KOPT-K1 (cell line): ENCODE measurements at regions not wholly inside any gene's neighbourhood (a gene's known extent, or its start where the extent isn't known, plus 50 kb on each side); places are given as distances from the start of the nearest gene placed in this dataset.

Experiments
- H3K27ac ChIP-seq: fragments of 200-600 bp; sonication (generic); 2 replicates; pipeline ENCODE4 v1.5.1; 2016; ENCODE audit warnings: antibody characterized with exemption, mild to moderate bottlenecking, low read depth, low read length; ENCODE audit not compliant: poor library complexity, severe bottlenecking
- H3K36me3 ChIP-seq: fragments of 200-600 bp; sonication (generic); 2 replicates; pipeline ENCODE4 v1.5.1; 2017; ENCODE audit warnings: antibody characterized with exemption, mild to moderate bottlenecking, low read length, moderate library complexity; ENCODE audit not compliant: insufficient read depth
- H3K9me3 ChIP-seq: fragments of 200-600 bp; sonication (generic); 2 replicates; pipeline ENCODE4 v1.5.1; 2017; ENCODE audit warnings: antibody characterized with exemption, low read length, mild to moderate bottlenecking; ENCODE audit not compliant: insufficient read depth, poor library complexity, severe bottlenecking

DNA sequence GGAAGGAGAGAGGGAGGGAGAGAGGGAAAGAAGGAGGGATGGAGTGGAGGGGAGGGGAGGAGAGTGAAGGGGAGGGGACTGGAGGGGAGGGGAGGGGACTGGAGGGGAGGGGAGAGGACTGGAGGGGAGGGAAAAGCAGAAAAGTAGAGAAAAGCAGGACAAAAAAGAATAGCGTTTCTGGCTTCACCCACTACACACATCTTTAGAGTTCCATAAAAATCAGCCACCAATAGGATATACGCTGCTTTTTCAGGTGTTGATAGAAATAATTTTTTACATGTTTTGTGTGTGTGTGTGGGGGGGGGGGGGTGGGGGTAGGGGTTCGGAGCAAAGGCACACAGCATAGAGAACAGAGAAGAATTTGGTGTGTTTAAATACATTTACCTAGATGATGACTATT is 1259.1 kb downstream of the EPHA7 start:
- Histone ChIP-seq H3K9me3 (no peaks in the 10 kb centered on the region), H3K36me3 (no peaks in the 10 kb centered on the region), H3K27ac (no peak overlapping the region)

DNA sequence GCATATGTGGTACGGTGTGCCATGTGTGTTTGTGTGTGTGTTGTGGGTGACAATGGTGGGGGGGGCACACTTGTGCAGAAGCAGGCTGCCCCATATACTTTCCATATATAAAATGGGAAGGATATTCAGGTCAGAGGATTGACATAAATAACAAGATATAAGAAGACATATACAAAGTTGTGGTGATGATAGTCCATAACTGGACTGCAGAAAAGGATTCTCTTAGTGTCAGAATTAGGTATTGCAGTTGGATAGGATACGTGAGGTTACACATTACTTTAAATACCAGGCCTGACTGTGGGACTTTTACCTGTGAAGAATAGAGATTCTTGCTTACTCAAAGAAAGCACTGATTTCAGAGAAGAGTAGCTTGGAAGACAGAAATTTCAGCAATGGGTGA is 1260.3 kb downstream of the EPHA7 start:
- H3K36me3 ChIP-seq, result no peaks in the 10 kb centered on the region
- no peaks in the 10 kb centered on the region for H3K9me3 ChIP-seq
- no peak overlapping the region for H3K27ac ChIP-seq

DNA sequence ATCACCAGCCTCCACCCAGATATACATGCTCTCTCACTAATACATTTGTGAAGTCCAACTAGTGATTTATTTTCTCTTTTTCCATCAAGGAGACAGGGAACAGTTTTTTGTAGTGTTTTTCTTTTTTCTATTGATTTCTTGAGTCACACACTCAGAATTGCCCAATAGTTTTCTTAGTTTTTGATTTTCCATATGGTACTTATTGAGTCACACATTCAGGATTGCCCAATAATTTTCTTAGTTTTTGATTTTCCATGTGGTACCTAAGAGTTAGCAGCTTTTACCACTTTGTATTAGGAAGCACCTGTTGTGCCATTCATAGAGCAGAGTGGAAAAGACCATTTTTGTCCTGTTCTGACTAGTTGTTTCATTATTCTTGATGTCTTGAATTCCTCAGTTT is 1268.8 kb downstream of the EPHA7 start:
- Histone ChIP-seq H3K27ac (no peak overlapping the region), H3K9me3 (no peaks in the 10 kb centered on the region), H3K36me3 (no peaks in the 10 kb centered on the region)

DNA sequence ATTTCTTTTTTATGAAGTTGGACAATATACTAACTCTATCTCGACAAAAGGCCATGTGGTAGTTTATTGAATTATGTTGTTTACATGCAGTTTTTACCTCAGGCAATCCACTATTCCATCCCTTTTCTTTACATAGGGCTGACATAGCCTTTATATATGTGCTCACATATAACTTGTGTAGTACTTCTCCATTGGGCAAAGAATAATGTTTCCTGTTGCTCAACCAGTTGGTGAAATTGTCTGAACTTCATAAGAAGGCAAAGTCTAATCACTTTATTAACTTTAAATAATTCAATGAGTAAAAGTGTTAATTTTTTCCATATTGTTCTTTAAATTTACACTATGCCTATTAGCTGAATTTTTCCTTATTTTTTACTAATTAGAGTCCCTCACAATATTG is 1272.1 kb downstream of the EPHA7 start:
- Histone ChIP-seq H3K36me3 (no peaks in the 10 kb centered on the region), H3K9me3 (no peaks in the 10 kb centered on the region), H3K27ac (no peak overlapping the region)

DNA sequence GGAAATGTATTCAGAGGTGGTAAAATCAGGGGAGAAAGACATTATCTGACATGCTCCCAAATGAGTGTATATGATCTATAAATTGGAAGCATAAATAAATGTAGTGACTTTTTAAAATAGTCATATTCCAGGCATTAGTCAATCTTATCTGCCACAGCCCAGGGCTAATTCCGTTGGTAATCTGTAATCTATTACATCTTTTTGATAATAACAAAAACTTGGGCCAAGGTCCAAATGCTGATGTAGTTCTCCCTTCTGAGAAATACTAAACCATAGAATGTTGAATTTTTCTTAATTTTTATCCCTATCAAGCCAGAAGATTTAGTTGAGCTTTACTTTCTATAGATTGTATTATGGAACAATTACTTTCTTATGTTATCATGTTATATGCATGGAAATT is 1279.8 kb downstream of the EPHA7 start:
- no peaks in the 10 kb centered on the region for H3K36me3 ChIP-seq
- H3K27ac ChIP-seq, result no peak overlapping the region
- no peaks in the 10 kb centered on the region for H3K9me3 ChIP-seq

DNA sequence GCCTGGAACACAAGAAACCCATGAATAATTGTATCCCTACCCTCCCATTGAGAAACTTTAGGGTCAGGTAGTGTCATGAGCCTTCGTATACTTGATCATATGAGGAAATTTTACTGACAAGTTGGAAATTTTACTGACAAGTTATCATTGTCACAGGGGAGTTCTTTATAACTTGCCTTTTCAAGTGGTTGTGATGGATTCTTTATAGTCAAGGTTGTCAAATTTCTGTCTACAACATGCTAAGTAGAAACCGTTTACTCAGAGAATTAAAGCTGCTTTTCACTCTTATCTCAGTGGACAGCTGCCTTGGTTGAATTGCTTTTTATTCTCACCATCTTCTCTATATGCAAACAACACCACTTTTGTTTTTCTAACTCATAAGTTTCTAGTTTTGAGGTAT is 1286.4 kb downstream of the EPHA7 start:
- H3K27ac ChIP-seq, result no peak overlapping the region
- no peaks in the 10 kb centered on the region for H3K36me3 ChIP-seq
- no peaks in the 10 kb centered on the region for H3K9me3 ChIP-seq

DNA sequence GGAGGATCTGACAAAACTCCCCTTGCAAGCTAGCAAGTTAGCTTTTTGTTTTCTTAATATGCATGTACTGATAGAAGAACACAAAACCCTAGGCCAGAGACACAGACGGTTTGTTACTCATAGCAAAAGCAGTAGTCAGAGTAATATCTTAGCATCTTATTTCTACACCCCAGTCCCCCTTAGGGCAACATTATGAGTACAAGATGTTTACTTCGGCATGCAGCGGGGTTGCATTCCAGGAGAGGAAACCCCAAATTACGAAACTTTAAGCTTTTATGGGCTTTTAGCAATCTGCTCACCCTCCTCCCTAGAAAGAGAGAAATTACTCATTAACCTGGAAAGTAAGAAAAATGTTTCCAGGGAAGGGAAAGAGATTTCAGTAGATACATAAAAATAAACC is 1286.9 kb downstream of the EPHA7 start:
- Histone ChIP-seq H3K9me3 (no peaks in the 10 kb centered on the region), H3K36me3 (no peaks in the 10 kb centered on the region), H3K27ac (no peak overlapping the region)

DNA sequence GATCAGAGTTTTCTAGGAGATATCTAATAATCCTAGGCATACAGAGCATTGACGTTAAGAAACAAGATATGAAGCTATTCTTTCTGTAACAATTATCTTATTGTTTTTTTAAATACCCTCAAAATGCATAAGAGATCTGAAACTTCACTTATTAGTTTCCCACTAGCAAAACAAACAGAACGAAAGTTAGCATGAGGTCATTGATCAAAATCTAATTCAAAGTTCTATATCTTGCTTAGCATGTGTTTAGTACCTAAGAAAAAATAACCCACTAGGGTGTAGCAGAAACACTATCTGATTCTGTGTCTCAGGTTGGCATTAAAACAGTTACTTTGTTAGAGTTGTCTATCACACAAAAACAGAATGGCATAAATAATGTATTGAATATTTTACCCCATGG is 1288.4 kb downstream of the EPHA7 start:
- Histone ChIP-seq H3K27ac (no peak overlapping the region), H3K9me3 (no peaks in the 10 kb centered on the region)

DNA sequence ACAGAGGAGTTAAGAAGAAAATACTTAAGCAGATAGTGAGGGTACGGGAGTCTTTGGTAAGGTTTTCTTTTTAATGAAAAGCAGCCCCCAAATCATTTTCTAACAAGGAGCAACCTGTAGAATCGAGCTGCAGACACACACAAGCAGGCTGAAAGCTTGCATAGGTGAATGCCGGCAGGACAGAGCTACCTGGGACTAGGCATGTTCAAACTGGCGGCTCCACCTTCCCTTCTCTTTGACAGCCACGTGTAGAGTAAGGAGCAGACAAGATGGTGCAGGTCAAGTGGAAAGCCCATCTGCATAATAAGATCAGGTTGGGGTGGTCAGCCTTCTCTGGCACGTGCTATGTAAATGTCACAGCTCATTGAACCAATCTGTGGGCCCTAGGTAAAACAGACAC is 1292.4 kb downstream of the EPHA7 start:
- no peak overlapping the region for H3K27ac ChIP-seq
- H3K9me3 ChIP-seq, result no peaks in the 10 kb centered on the region
- H3K36me3 ChIP-seq, result no peaks in the 10 kb centered on the region

More for the DNA sequence above, 1288.4 kb downstream of the EPHA7 start:
- H3K36me3 ChIP-seq, result no peaks in the 10 kb centered on the region

DNA sequence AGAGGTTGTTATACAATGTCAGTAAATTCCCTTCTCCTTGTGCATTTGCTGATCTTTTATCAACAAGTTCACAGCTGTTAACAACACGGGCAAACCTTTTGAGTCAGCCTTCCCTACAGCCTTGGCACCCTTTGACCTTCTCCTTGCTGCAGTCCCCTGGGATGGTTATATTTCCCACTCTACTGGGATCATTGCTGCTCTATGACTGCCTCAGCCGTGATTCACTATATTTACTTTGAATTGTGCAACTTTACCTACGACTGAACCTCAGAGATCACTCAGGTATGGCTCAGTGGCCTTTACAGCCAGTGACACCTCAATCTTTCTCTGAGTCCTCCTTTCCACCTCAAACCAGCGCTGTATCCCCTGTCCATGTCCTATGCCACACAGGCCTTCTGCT is 1293.3 kb downstream of the EPHA7 start:
- H3K36me3 ChIP-seq, result no peaks in the 10 kb centered on the region
- H3K9me3 ChIP-seq, result no peaks in the 10 kb centered on the region
- no peak overlapping the region for H3K27ac ChIP-seq

DNA sequence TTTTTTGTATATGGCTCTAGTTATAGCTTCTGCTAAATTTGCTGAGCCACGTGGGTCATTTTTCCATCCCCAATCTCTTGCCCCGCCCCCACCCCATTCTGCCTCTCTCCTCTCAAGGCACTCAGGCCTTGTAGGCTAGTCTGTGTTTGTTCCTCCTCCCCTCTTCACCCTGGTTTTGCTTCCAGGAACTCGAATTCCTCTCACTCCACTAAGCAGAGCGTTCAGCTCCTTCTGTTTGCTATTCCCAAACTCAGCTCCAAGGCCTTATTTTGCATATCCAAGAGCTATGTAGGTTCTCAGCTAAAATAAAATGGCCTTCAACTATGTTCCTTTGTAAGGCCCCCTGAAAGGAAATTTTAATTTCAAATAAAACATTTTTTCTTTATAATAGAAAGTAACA is 1293.7 kb downstream of the EPHA7 start:
- H3K9me3 ChIP-seq, result no peaks in the 10 kb centered on the region
- no peaks in the 10 kb centered on the region for H3K36me3 ChIP-seq
- no peak overlapping the region for H3K27ac ChIP-seq

DNA sequence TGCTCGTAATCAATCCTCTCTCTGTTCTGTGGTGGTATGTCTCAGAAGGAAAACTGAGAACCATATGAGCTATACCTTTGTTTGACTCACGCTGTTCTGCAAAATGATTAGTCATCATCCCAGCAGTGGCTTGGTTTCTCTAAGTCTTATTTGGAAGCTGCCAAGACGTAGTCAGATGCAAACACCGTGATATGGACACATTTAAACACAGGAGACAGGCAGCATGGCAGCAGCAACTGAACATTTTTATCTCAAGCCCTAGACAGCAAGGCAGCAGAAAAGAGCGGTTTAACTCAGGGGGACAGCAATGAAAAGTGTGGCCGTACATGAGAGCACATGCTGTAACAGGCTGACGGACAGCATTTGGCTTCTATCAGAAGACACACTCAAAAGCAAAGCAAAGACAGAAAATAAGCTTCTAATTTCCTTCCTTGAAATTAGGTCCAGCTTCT is 1295.1 kb downstream of the EPHA7 start:
- H3K9me3 ChIP-seq, result no peaks in the 10 kb centered on the region
- H3K36me3 ChIP-seq, result no peaks in the 10 kb centered on the region
- H3K27ac ChIP-seq, result no peak overlapping the region

DNA sequence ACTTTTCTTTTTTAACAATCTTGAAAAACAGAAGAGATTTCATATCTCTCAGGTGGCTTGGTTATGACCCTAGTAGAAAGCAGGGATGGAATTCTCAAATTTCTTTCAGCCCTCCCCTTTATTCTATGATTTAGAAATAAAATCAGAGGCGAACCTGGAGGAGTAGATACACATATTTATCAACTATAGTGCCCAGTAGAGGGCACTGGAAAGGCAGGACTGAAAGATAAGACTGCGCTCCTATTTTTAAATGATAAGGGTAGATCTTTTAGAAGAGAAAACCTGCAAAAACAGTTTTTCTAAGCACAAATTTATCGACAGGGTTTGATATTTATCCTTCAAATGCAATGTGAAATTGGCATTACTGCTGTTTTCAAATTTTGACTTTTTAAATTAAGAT is 1296.6 kb downstream of the EPHA7 start:
- no peaks in the 10 kb centered on the region for H3K36me3 ChIP-seq
- no peak overlapping the region for H3K27ac ChIP-seq
- H3K9me3 ChIP-seq, result no peaks in the 10 kb centered on the region

DNA sequence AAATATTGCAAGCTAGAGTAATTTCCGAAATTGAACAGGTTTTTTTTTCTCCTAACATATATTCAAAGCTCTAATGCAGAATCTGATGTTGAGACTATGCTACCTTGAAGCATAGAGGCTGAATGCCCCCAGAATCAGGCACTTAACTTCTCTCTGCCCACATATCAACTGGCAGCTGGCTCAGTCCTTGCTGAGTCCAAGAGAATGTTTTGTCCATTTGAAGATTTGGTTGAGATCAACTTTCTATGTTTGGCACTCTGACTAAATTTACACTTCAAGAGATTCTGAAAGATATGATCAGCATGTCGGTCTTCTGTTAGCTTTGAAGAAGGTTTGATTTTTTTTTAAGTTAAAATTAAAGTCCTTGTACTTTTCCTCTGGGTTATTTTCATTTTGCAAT is 1298.1 kb downstream of the EPHA7 start:
- no peaks in the 10 kb centered on the region for H3K9me3 ChIP-seq
- no peaks in the 10 kb centered on the region for H3K36me3 ChIP-seq
- H3K27ac ChIP-seq, result no peak overlapping the region

DNA sequence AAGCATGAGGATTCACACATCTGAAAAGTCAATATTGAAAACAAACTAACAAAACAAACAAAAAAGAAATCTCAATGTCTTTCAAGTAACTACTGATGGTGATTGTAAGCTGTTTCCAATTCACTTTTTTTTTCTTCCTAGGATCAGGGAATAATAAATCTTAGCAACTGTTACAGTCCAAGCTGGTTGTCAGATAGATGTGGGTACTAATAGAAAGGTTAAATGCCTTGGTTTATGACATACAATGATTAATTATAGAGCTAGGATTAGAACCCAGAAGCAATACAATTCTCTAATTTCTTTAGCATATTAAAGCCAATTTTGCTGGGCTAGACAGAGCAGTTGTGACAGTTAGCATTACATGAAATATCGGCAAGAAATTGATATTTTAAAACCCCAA is 1301.6 kb downstream of the EPHA7 start:
- Histone ChIP-seq H3K36me3 (no peaks in the 10 kb centered on the region), H3K9me3 (no peaks in the 10 kb centered on the region), H3K27ac (no peak overlapping the region)

DNA sequence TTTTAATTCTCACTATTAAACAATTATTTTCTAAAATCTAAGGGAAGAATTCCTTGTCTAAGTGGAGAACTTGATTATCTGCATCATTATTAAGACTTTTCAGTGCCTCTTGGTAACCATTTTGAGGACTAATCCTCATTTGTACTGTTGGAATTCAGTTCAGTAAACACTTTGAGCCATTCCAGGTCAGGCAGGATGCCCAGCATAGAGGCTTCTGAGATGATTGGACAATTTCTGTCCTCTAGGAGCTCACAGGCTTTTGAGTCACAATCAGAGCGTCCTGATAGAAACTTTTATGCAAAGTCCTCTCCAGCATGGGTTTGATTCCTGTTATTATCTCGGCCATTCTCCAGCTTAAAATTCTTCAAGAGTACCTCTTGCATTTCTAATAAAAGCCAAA is 1304.6 kb downstream of the EPHA7 start:
- H3K36me3 ChIP-seq, result no peaks in the 10 kb centered on the region
- no peak overlapping the region for H3K27ac ChIP-seq
- no peaks in the 10 kb centered on the region for H3K9me3 ChIP-seq
